ENCODE measurements at regions not wholly inside any gene's neighbourhood (a gene's known extent, or its start where the extent isn't known, plus 50 kb on each side); places are given as distances from the start of the nearest gene placed in this dataset.

- no peak overlapping the region for H3K4me3 Mint-ChIP-seq
- H3K9me3 Mint-ChIP-seq: no peaks in the 10 kb centered on the region
- H3K27ac Mint-ChIP-seq: no peak overlapping the region
- no peaks in the 10 kb centered on the region for H3K36me3 Mint-ChIP-seq
- H3K4me1 Mint-ChIP-seq: no peaks in the 10 kb centered on the region
- no peaks in the 10 kb centered on the region for H3K27me3 Mint-ChIP-seq
- ATAC-seq: no peak
These were observed 255.6 kb upstream of the CTAGE1 start for GRCh38 chr18:22673182-22673862.

DNA sequence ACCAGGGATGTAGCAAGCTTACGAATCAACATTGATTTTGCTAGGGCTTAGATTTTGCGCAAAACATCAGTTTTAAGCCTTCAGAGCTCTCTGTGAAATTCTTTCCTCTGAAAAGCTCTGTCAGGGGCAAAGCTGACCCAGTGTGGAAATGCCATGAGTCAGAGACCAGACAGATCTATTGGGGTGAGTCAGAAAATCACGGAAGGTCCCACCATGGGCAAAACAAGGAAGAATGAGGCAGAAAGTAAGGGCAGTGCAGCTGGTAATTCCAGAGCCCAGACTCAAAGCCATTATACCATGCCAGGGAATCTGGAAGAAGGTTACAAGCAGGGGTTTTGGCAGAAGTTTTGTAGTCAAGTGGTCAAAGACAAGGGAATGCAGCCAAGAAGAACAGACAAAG is 256.6 kb upstream of the CTAGE1 start:
- no peaks in the 10 kb centered on the region for H3K4me1 Mint-ChIP-seq
- H3K27ac Mint-ChIP-seq: no peak overlapping the region
- ATAC-seq: no peak
- H3K4me3 Mint-ChIP-seq: no peak overlapping the region
- no peaks in the 10 kb centered on the region for H3K36me3 Mint-ChIP-seq
- H3K9me3 Mint-ChIP-seq: no peaks in the 10 kb centered on the region
- no peaks in the 10 kb centered on the region for H3K27me3 Mint-ChIP-seq

- no peaks in the 10 kb centered on the region for H3K36me3 Mint-ChIP-seq
- H3K27me3 Mint-ChIP-seq: no peaks in the 10 kb centered on the region
- H3K4me3 Mint-ChIP-seq: no peak overlapping the region
- H3K9me3 Mint-ChIP-seq: no peaks in the 10 kb centered on the region
- H3K27ac Mint-ChIP-seq: no peak overlapping the region
- no peaks in the 10 kb centered on the region for H3K4me1 Mint-ChIP-seq
- ATAC-seq: no peak
These were observed 257.3 kb upstream of the CTAGE1 start for GRCh38 chr18:22675006-22675405.

DNA sequence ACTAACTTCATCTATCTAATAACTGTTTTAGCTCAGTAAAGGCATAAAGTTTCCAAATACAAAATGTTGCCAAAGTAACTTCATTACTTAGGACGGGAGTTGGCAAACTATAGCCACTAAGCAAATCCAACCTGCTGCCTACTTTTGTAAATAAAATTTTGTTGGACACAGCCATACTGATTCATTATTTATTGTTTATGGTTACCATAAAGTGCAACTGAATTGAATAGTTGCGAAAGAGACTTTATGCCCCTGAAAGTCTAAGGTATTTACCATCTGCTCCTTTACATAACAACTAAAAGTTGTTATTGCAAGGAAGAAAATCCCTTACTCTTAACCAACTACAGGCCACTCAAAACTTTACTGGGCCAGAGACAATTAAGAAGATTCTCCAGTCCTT is 256.7 kb upstream of the RBBP8 start:
- Mint-ChIP-seq H3K27ac (no peak overlapping the region), H3K27me3 (no peaks in the 10 kb centered on the region), H3K36me3 (no peaks in the 10 kb centered on the region), H3K9me3 (no peaks in the 10 kb centered on the region), H3K4me1 (no peaks in the 10 kb centered on the region), H3K4me3 (no peak overlapping the region)
- no peak for ATAC-seq

DNA sequence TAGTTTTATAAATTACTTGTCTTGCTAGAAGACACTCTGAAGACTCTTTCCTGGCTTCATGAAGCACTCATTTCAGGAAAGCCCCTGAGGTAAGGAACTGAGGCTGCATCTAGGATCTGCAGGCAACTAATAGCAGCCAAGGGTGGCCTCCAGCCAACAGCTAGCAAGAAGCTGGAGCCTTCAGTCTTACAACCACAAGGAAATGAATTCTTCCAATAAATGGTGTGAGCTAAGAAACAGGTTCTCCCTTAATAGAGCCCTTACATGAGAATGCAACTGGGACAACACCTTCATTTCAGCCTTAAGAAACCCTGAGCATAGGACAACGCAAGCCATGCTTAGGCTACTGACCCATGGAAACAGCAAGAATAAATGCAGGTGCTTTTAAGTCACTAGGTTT is 254.6 kb upstream of the RBBP8 start:
- H3K9me3 Mint-ChIP-seq: no peaks in the 10 kb centered on the region
- no peaks in the 10 kb centered on the region for H3K27me3 Mint-ChIP-seq
- no peak overlapping the region for H3K27ac Mint-ChIP-seq
- no peaks in the 10 kb centered on the region for H3K36me3 Mint-ChIP-seq
- no peak overlapping the region for H3K4me3 Mint-ChIP-seq
- H3K4me1 Mint-ChIP-seq: no peaks in the 10 kb centered on the region
- ATAC-seq: no peak

- no peaks in the 10 kb centered on the region for H3K27me3 Mint-ChIP-seq
- no peak for ATAC-seq
- H3K9me3 Mint-ChIP-seq: no peaks in the 10 kb centered on the region
- no peak overlapping the region for H3K27ac Mint-ChIP-seq
- no peak overlapping the region for H3K4me3 Mint-ChIP-seq
- H3K36me3 Mint-ChIP-seq: no peaks in the 10 kb centered on the region
- no peaks in the 10 kb centered on the region for H3K4me1 Mint-ChIP-seq
These were observed 252.2 kb upstream of the RBBP8 start for GRCh38 chr18:22680944-22681343.

DNA sequence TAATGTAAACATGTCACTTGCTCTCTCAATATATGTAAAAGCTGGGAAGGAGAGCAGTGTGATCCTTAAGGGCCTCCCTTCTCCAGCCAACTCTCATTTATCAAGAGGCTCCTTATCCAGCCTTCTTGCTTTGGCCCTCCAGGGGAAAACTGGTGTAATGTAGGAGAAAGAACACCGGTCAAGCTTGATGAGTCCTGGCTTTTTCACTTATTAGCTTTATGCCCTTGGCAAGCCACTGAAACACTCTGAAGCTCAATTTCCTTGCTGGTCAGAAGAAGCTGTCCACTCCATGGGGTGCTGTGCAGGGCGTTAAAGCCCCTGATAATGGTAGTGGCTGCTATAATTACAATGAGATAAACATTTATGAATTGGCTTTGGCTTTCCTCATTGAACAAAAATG is 251.2 kb upstream of the RBBP8 start:
- Mint-ChIP-seq H3K27me3 (no peaks in the 10 kb centered on the region), H3K4me3 (no peak overlapping the region), H3K36me3 (no peaks in the 10 kb centered on the region), H3K9me3 (no peaks in the 10 kb centered on the region), H3K4me1 (no peaks in the 10 kb centered on the region), H3K27ac (no peak overlapping the region)
- ATAC-seq: no peak

GRCh38 chr18:22682720-22683119 is 250.4 kb upstream of the RBBP8 start:
- Mint-ChIP-seq H3K36me3 (no peaks in the 10 kb centered on the region), H3K27ac (no peak overlapping the region), H3K9me3 (peaks cover 3% of the 10 kb centered on the region), H3K4me3 (no peak overlapping the region), H3K27me3 (no peaks in the 10 kb centered on the region), H3K4me1 (no peaks in the 10 kb centered on the region)
- no peak for ATAC-seq

- H3K27ac Mint-ChIP-seq: no peak overlapping the region
- ATAC-seq: no peak
- no peaks in the 10 kb centered on the region for H3K4me1 Mint-ChIP-seq
- H3K4me3 Mint-ChIP-seq: no peak overlapping the region
- H3K36me3 Mint-ChIP-seq: no peaks in the 10 kb centered on the region
- H3K27me3 Mint-ChIP-seq: no peaks in the 10 kb centered on the region
- H3K9me3 Mint-ChIP-seq: peaks cover 3% of the 10 kb centered on the region
These were observed 249.9 kb upstream of the RBBP8 start for GRCh38 chr18:22683196-22683676.

DNA sequence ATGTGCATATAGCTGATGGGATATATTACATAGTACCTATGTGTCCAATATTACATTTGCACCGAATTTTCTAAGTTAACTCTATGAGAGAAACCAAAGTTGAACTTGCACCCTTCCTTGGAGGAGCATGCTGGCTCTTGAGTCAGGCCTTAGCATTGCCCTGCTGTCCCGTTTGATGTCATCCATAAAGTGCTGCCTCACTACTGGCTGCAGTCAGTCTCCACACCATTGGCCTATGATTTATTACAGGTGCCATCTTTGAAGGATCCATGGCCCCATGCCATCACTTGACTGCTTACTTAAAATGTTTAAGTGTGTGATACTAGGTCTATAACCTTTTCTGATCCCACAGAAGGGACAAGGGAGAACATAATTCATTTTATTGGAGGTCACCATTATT is 249.3 kb upstream of the RBBP8 start:
- ATAC-seq: no peak
- Mint-ChIP-seq H3K4me1 (no peaks in the 10 kb centered on the region), H3K27me3 (no peaks in the 10 kb centered on the region), H3K27ac (no peak overlapping the region), H3K4me3 (no peak overlapping the region), H3K9me3 (peaks cover 3% of the 10 kb centered on the region), H3K36me3 (no peaks in the 10 kb centered on the region)

DNA sequence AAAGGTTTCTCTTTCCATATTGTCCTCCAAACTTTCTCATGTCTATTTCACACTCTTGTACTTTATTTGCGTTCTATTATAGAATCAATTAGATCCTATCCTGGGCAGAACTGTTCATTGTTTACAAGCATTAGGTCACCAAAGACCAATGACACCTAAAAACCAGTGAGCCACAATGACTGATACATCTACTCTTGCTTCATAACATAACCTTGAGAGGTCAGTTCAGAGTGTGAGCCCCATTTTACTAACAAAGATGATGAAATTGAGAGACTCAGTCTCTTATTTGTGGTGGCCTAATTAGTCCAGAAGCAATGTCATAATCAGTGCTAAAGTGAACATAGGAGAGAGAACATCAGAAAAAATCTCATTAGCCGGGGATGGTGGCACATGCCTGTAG is 248.9 kb upstream of the RBBP8 start:
- H3K4me1 Mint-ChIP-seq: no peaks in the 10 kb centered on the region
- H3K36me3 Mint-ChIP-seq: no peaks in the 10 kb centered on the region
- H3K4me3 Mint-ChIP-seq: no peak overlapping the region
- no peaks in the 10 kb centered on the region for H3K27me3 Mint-ChIP-seq
- no peak overlapping the region for H3K27ac Mint-ChIP-seq
- no peak for ATAC-seq
- peaks cover 3% of the 10 kb centered on the region for H3K9me3 Mint-ChIP-seq

DNA sequence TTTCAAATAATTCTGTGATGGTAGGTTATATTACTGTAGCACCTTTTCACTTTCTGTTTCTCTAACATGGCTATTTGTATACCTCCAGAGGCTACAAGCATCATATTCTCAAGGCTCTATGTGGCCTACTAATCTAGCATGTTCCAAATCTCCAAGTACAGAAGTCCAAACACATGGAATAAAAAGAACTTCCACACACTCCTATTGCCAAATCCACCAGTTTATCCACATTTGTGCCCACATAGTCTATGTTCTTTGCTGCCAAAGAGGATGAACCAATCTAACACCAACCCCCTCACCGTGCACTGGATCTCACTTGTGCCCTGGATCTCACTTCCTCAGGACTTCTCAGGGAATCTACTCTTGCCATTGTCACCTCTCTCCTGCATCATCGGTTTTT is 247.3 kb upstream of the RBBP8 start:
- Mint-ChIP-seq H3K9me3 (peaks cover 3% of the 10 kb centered on the region), H3K4me1 (no peaks in the 10 kb centered on the region), H3K27ac (no peak overlapping the region), H3K4me3 (no peak overlapping the region), H3K36me3 (no peaks in the 10 kb centered on the region), H3K27me3 (no peaks in the 10 kb centered on the region)
- ATAC-seq: no peak

GRCh38 chr18:22687892-22688680 is 245.0 kb upstream of the RBBP8 start:
- no peak overlapping the region for H3K27ac Mint-ChIP-seq
- no peaks in the 10 kb centered on the region for H3K36me3 Mint-ChIP-seq
- no peak overlapping the region for H3K4me3 Mint-ChIP-seq
- no peaks in the 10 kb centered on the region for H3K4me1 Mint-ChIP-seq
- no peak for ATAC-seq
- H3K27me3 Mint-ChIP-seq: no peaks in the 10 kb centered on the region
- H3K9me3 Mint-ChIP-seq: peaks cover 3% of the 10 kb centered on the region

DNA sequence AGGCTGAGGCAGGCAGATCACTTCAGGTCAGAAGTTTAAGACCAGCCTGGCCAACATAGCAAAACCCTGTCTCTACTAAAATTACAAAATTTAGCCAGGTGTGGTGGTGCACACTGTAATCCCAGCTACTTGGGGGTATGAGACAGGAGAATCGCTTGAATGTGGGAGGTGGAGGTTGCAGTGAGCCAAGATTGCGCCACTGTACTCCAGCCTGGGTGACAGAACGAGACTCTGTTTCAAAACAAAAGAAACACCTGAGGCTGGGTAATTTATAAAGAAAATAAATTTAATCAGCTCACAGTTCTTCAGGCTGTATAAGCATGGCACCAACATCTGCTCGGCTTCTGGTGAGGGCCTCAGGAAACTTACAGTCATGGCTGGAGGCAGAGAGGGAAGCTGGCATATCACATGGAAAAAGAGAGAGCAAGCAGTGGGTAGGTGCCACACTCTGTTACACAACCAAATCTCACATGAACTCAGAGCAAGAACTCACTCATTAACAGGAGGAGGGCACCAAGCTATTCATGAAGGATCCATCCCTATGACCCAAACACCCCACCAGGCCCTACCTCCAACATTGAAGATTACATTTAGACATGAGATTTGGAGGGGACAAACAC is 244.1 kb upstream of the RBBP8 start:
- H3K27me3 Mint-ChIP-seq: peaks cover 2% of the 10 kb centered on the region
- H3K36me3 Mint-ChIP-seq: no peaks in the 10 kb centered on the region
- no peak overlapping the region for H3K27ac Mint-ChIP-seq
- no peaks in the 10 kb centered on the region for H3K4me1 Mint-ChIP-seq
- no peak overlapping the region for H3K4me3 Mint-ChIP-seq
- H3K9me3 Mint-ChIP-seq: peaks cover 3% of the 10 kb centered on the region
- ATAC-seq: no peak

DNA sequence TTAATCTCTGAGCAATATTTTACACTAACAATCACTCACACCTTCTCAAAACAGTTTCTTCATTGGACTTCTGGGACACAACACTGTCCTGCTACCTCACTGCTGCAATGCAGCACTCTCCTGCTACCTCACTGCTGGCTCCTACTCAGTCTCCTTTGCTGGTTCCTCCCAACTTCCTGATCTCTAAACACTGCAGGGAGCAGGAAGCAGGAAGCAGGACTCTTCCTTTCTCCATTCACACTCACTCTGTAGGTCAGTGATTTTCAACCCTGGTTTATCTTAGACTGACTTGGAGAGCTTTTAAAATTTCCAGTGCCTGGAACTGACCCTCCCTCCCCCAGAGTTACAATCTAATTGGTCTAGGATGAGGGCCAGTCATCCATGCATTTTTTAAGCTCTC is 243.4 kb upstream of the RBBP8 start:
- no peaks in the 10 kb centered on the region for H3K36me3 Mint-ChIP-seq
- H3K27me3 Mint-ChIP-seq: peaks cover 8% of the 10 kb centered on the region

DNA sequence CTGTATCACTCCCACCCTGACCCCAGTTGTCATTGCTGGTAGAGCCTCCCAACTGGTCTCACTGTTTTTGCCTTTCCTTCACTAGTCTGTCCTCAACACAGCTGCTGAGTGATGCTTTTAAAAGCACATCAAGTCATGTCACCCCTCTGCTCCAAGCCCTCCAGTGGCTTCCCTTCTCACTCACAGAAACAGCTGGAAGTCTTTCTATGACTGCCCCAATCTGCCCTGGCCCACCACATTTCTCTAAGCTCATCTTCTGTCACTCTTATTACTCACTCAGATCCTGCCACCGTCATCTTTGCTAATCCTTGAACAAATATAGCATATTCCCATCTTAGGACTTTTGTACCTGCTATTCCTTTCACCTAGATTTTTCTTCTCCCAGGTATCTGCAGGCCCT is 242.6 kb upstream of the RBBP8 start:
- H3K4me3 Mint-ChIP-seq: no peak overlapping the region
- no peak overlapping the region for H3K27ac Mint-ChIP-seq
- ATAC-seq: no peak
- peaks cover 3% of the 10 kb centered on the region for H3K9me3 Mint-ChIP-seq
- H3K27me3 Mint-ChIP-seq: peaks cover 8% of the 10 kb centered on the region
- H3K36me3 Mint-ChIP-seq: no peaks in the 10 kb centered on the region
- H3K4me1 Mint-ChIP-seq: no peaks in the 10 kb centered on the region

More for the DNA sequence above, 243.4 kb upstream of the RBBP8 start:
- Mint-ChIP-seq H3K4me3 (no peak overlapping the region), H3K27ac (no peak overlapping the region), H3K9me3 (peaks cover 3% of the 10 kb centered on the region), H3K4me1 (no peaks in the 10 kb centered on the region)
- no peak for ATAC-seq
